Sigmoid colon (tissue), 6 donors: ENCODE measurements at regions not wholly inside any gene's neighbourhood (a gene's known extent, or its start where the extent isn't known, plus 50 kb on each side); places are given as distances from the start of the nearest gene placed in this dataset.

ENCODE experiments used
- DNase-seq: peaks from one replicate; pipeline ENCODE4 v3.0.0-alpha.2; 2019
- H3K27ac ChIP-seq, 4 donors: fragments of 200-600 bp; sonication (generic); one replicate each; pipeline ENCODE4 v1.5.1; 2016 to 2019; ENCODE audit warnings: mild to moderate bottlenecking in 1 of 4
- H3K27me3 ChIP-seq, 3 donors: fragments of 200-600 bp; sonication (generic); one replicate each; pipeline ENCODE4 v1.5.1; 2019; ENCODE audit warnings: mild to moderate bottlenecking in 1 of 3
- H3K36me3 ChIP-seq, 4 donors: fragments of 200-600 bp; sonication (generic); one replicate each; pipeline ENCODE4 v1.5.1; 2016 to 2019
- H3K4me1 ChIP-seq, 4 donors: fragments of 200-600 bp; sonication (generic); one replicate each; pipeline ENCODE4 v1.5.1; 2017 to 2019
- H3K4me3 ChIP-seq, 4 donors: fragments of 200-600 bp; sonication (generic); one replicate each; pipeline ENCODE4 v1.5.1; 2017 to 2019; ENCODE audit warnings: mild to moderate bottlenecking in 2 of 4, moderate library complexity in 1 of 4
- H3K9me3 ChIP-seq, 4 donors: fragments of 200-600 bp in 3 of 4; sonication (generic) in 3 of 4; one replicate each; pipeline versions ENCODE4 v1.5.1 to v1.6.1; 2013 to 2019
- CTCF ChIP-seq, 4 experiments: fragments of 450-650 bp in 3 of 4; fragments of 200-600 bp in 1 of 4; IDR thresholded peaks; one replicate each; pipeline ENCODE4 v1.5.1; 2016 to 2019; ENCODE audit warnings: antibody characterized with exemption in 4 of 4, mild to moderate bottlenecking in 3 of 4, moderate library complexity in 2 of 4
- EP300 ChIP-seq, 4 donors: sonication (generic); formaldehyde crosslinking; IDR thresholded peaks; one replicate each; pipeline ENCODE4 v1.6.1; 2017; ENCODE audit warnings: antibody characterized with exemption in 4 of 4
- POLR2A ChIP-seq, 2 donors: fragments of 450-650 bp; IDR thresholded peaks; one replicate each; pipeline ENCODE4 v1.6.1; 2016; ENCODE audit warnings: antibody characterized with exemption in 2 of 2, mild to moderate bottlenecking in 2 of 2, moderate library complexity in 2 of 2
- POLR2AphosphoS5 ChIP-seq, 4 donors: sonication (generic); formaldehyde crosslinking; IDR thresholded peaks; one replicate each; pipeline ENCODE4 v1.6.1; 2017; ENCODE audit warnings: antibody characterized with exemption in 4 of 4
- WGBS, 2 donors: extraction: QIAGEN DNeasy Blood & Tissue Kit; methylation state at CpG; one replicate each; pipeline ENCODE4 v1.1.7; 2013; 5-methylcytosine and 5-hydroxymethylcytosine counted together
- intact Hi-C: fragments of 100-400 bp; cut with DNase I; formaldehyde crosslinking; loops from one replicate; pipeline ENCODE4 v1.15.1; 2023
- donor health status: healthy with polysubstance abuse.
- donor health status: healthy.

- 92 to 93% methylated on average over 2 of the region's 2 CpGs for WGBS, 2 donors
- no peaks in the 10 kb centered on the region for H3K27me3 ChIP-seq
- intact Hi-C loops = no loop called here
- no peak for DNase-seq
- no peak overlapping the region for H3K27ac ChIP-seq
- TF ChIP-seq EP300 (IDR thresholded peaks at IDR 0.05) (no peak), POLR2A (IDR thresholded peaks at IDR 0.05) (no peak), POLR2AphosphoS5 (IDR thresholded peaks at IDR 0.05) (no peak), CTCF (IDR thresholded peaks at IDR 0.05) (no peak)
- H3K4me1 ChIP-seq = no peaks in the 10 kb centered on the region
- H3K36me3 ChIP-seq = no peaks in the 10 kb centered on the region
- H3K9me3 ChIP-seq = no peaks in the 10 kb centered on the region
- no peak overlapping the region for H3K4me3 ChIP-seq
Observed at GRCh38 chr1:224856973-224857372, 72.5 kb upstream of the DNAH14 start.

- WGBS, 2 donors = 91 to 94% methylated on average over 2 of the region's 2 CpGs
- no peak overlapping the region for H3K4me3 ChIP-seq
- no peaks in the 10 kb centered on the region for H3K27me3 ChIP-seq
- no peaks in the 10 kb centered on the region for H3K4me1 ChIP-seq
- H3K9me3 ChIP-seq = no peaks in the 10 kb centered on the region
- no peak for TF ChIP-seq POLR2AphosphoS5 (IDR thresholded peaks at IDR 0.05)
- TF ChIP-seq EP300 (IDR thresholded peaks at IDR 0.05) = no peak
- TF ChIP-seq POLR2A (IDR thresholded peaks at IDR 0.05) = no peak
- TF ChIP-seq CTCF (IDR thresholded peaks at IDR 0.05) = no peak
- H3K27ac ChIP-seq = no peak overlapping the region
- intact Hi-C loops = no loop called here
- H3K36me3 ChIP-seq = no peaks in the 10 kb centered on the region
- DNase-seq = no peak
Observed at GRCh38 chr1:224859651-224860050, 69.8 kb upstream of the DNAH14 start.

GRCh38 chr1:224860488-224861338 lies 68.8 kb upstream of the DNAH14 start:
- Histone ChIP-seq H3K9me3 (no peaks in the 10 kb centered on the region), H3K36me3 (no peaks in the 10 kb centered on the region), H3K27ac (no peak overlapping the region), H3K27me3 (no peaks in the 10 kb centered on the region), H3K4me1 (no peaks in the 10 kb centered on the region), H3K4me3 (no peak overlapping the region)
- no peak for TF ChIP-seq POLR2A (IDR thresholded peaks at IDR 0.05)
- no peak for TF ChIP-seq POLR2AphosphoS5 (IDR thresholded peaks at IDR 0.05)
- no peak for TF ChIP-seq EP300 (IDR thresholded peaks at IDR 0.05)
- TF ChIP-seq CTCF (IDR thresholded peaks at IDR 0.05) = no peak
- DNase-seq = no peak
- intact Hi-C loops = no loop called here
- 73 to 76% methylated on average over 6 of the region's 6 CpGs for WGBS, 2 donors

- Histone ChIP-seq H3K4me1 (no peaks in the 10 kb centered on the region), H3K27ac (no peak overlapping the region), H3K36me3 (no peaks in the 10 kb centered on the region), H3K27me3 (no peaks in the 10 kb centered on the region), H3K9me3 (no peaks in the 10 kb centered on the region), H3K4me3 (no peak overlapping the region)
- DNase-seq = no peak
- 57 to 76% methylated on average over 4 of the region's 4 CpGs for WGBS, 2 donors
- intact Hi-C loops = no loop called here
- no peak for TF ChIP-seq EP300 (IDR thresholded peaks at IDR 0.05)
- no peak for TF ChIP-seq POLR2AphosphoS5 (IDR thresholded peaks at IDR 0.05)
- TF ChIP-seq CTCF (IDR thresholded peaks at IDR 0.05) = no peak
- no peak for TF ChIP-seq POLR2A (IDR thresholded peaks at IDR 0.05)
Observed at GRCh38 chr1:224861339-224861716, 68.1 kb upstream of the DNAH14 start.

GRCh38 chr1:224863486-224863885 lies 66.0 kb upstream of the DNAH14 start:
- Histone ChIP-seq H3K27ac (no peak overlapping the region), H3K4me1 (no peaks in the 10 kb centered on the region), H3K27me3 (no peaks in the 10 kb centered on the region), H3K36me3 (no peaks in the 10 kb centered on the region), H3K4me3 (no peak overlapping the region), H3K9me3 (no peaks in the 10 kb centered on the region)
- intact Hi-C loops = no loop called here
- TF ChIP-seq POLR2A (IDR thresholded peaks at IDR 0.05) = no peak
- DNase-seq = no peak
- WGBS, 2 donors = 81% methylated on average over 2 of the region's 2 CpGs
